Astrocyte of the cerebellum (primary cell): ENCODE measurements at regions not wholly inside any gene's neighbourhood (a gene's known extent, or its start where the extent isn't known, plus 50 kb on each side); places are given as distances from the start of the nearest gene placed in this dataset.
A peak's percentile ranks its signal among the peaks of the same experiment; 100 is the strongest.

ENCODE experiments used
- DNase-seq: peaks from one replicate; pipeline ENCODE4 v3.0.0-alpha.2; 2011; ENCODE audit warnings: low read depth
- H3K4me3 ChIP-seq: 2 replicates; pipeline ENCODE4 v1.5.1; 2011; ENCODE audit warnings: mild to moderate bottlenecking, low read depth, low read length, moderate library complexity
- in situ Hi-C: cut with HindIII; loops from 2 replicates; pipeline ENCODE4 v1.10.0; 2017; ENCODE audit warnings: low sequenced_read_pairs
- TF ChIP-seq, protein P1 (sequence below): IDR thresholded peaks from 2 replicates; pipeline ENCODE4 v1.5.1; 2012; ENCODE audit warnings: low read length, low read depth, moderate library complexity, mild to moderate bottlenecking; ENCODE audit errors: missing control alignments

DNA sequence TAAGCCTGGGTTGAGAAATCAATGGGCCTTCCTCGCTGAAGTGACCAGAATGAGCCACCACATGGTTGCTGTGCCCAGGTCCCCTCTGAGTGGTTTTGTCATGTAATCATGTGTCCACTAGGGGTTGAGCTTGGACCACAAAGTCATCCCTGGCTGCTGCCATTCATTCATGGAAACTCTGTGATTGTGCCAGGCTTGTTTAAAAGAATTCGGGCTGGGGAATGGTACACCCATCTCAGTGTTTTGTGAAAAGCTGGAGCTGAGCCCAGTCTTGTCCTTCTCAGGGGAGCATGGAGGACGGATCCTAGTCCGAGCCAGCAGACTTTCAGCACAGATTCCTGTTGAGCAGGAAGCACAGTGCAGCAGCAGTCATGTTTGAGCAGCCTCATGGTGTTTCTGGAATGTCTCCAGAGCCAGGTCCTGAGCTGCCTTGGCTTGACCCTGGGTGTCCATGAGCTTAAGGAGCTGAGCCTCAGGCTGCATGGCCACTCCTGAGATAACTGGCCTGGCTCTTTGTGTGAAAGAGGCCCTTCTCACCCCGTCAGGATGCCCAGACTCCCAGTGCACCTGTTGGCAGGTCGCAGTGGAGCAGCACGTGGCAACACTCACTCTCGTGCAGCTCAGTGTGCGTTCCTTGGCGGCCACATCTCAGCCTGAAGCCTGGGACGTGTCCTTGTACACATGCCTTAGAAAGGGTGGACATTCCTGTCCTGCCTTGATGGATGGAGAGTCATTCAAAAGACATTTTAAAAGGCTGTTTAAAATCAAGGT lies 260.3 kb upstream of the TPM1 start:
- H3K4me3 ChIP-seq: no peak overlapping the region
- TF ChIP-seq, protein P1, sequence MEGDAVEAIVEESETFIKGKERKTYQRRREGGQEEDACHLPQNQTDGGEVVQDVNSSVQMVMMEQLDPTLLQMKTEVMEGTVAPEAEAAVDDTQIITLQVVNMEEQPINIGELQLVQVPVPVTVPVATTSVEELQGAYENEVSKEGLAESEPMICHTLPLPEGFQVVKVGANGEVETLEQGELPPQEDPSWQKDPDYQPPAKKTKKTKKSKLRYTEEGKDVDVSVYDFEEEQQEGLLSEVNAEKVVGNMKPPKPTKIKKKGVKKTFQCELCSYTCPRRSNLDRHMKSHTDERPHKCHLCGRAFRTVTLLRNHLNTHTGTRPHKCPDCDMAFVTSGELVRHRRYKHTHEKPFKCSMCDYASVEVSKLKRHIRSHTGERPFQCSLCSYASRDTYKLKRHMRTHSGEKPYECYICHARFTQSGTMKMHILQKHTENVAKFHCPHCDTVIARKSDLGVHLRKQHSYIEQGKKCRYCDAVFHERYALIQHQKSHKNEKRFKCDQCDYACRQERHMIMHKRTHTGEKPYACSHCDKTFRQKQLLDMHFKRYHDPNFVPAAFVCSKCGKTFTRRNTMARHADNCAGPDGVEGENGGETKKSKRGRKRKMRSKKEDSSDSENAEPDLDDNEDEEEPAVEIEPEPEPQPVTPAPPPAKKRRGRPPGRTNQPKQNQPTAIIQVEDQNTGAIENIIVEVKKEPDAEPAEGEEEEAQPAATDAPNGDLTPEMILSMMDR: peak; percentile 70
- DNase-seq: peak; percentile 84
- in situ Hi-C loops: no loop called here

DNA sequence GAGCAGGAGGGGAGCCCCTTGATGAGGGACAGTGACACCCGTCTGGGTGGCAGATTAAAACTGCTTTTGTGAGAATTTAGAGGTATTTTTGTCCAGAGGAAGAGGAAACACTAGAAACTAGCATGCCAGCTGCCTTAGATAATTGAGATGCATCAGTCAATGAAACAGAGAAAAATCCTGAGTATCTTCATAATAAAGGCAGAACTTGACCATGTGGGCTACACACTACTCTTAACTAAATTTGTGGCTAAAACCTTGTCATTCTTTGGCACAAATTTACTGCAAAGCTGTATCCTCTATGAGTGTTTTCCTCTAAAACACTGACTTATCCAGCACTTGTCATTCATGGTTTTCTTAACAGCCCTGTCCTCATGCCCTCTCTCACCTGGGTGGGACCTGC lies 259.7 kb upstream of the TPM1 start:
- no peak overlapping the region for H3K4me3 ChIP-seq
- TF ChIP-seq, protein P1: no peak
- in situ Hi-C loops: no loop called here
- no peak for DNase-seq

DNA sequence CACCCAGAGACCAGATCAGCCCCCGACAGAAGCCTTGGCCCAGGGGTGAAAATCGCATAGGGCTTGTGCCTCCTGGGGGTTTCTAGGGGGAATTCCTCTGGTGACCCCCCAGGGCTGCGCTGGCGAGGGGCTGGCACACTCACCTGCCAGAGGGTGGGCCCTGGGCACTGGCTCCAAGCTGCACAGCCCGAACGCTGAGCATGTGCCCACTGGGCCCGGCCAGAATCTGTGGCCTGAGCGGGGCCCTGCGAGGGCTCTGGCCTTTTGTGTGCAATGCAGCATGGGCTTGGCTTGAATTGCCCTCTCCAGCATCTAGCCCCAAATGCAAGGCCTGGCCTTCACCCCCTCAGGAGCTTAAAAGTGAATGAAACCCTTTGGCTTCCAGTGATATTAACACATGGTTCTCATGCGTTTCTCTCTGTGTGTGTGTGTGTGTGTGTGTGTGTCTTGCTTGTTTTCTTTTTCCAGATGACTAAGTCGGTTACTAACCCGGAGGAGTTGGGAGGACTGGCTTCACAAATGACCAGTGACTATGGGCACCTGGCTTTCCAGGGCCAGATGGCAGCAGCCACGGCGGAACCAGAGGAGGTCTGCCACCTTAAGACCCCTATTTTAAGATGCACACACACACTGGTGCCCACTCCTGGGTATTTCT lies 259.1 kb upstream of the TPM1 start:
- H3K4me3 ChIP-seq: no peak overlapping the region
- TF ChIP-seq, protein P1: no peak
- DNase-seq: no peak
- in situ Hi-C loops: no loop called here

DNA sequence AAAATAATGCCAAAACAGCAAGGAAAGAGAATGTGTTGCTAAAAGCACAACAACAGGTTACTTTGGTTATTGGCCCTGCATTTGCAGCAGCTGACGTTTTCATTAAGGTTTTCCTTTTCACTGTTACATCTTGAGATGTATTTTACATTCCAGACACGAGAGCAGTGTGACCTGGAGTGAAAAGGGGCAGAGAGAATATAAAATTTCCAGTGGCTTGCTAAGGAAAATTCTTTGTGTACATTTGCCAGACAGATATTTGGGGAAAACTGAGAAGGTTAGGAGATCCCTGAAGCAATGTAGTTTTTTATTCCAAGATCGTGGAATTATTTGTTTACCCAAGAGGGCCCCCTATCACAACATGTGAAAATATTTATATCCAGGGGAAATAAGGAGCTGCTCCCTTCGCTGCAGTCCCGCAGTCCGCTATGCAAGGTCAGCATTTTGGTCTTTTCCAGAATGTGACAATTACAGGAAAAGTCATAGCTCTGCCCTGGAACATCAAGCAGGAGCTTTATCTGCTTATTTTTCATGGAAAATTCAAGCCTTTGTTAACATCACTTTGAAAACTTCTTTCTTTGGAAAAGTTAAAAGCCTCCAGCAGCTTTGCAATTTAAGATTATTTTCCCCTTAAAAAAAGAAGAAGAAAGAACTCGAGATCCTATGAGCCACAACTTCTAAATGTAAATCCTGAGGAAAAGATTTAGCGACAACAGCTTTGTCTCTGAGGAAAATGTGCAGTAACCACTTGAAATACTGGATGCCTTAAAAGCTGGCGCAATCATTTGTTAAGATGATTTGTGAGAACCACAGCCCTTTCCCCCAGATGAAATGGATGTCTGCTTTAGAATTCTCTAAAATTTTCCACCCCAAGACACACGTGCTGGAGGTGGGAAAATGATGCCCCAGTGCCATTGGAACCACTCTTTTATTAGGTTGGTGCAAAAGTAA lies 256.4 kb upstream of the TPM1 start:
- TF ChIP-seq, protein P1: no peak
- in situ Hi-C loops: no loop called here
- DNase-seq: no peak
- H3K4me3 ChIP-seq: no peak overlapping the region

DNA sequence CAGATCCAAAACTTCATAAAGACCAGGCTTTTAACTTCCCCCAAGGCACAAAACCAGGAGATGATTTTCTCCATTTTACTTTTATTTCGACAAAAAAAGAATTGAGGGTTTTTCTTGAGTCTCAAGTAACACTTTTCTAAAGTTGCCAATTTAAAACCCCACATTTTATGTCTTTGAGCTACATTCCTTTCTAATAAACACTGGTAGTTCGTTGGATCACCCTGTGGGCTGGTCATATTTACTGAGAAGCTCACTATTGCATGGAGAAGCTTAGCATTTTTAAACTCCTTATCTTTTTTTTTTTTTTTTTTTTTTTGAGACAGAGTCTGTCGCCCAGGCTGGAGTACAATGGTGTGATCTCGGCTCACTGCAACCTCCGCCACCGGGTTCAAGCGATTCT lies 255.1 kb upstream of the TPM1 start:
- TF ChIP-seq, protein P1: no peak
- no peak for DNase-seq
- H3K4me3 ChIP-seq: no peak overlapping the region
- in situ Hi-C loops: no loop called here

DNA sequence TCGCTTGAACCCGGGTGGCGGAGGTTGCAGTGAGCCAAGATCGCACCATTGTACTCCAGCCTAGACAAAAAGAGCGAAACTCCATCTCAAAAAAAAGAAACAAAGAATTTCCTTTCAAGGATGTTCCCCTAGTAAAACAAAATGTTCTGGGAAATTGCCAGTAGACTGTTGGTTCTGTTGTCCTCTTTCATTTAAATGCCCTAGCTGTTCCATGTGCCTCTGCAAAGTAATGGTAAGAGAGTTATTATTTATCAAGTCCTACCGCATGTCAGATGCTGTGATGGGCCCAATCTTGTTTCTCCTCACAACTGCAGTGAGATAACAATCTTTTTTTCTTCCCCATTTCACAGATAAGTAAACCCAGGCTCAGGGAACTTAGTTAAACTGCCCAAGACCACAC lies 254.3 kb upstream of the TPM1 start:
- in situ Hi-C loops: no loop called here
- no peak overlapping the region for H3K4me3 ChIP-seq
- TF ChIP-seq, protein P1: no peak
- DNase-seq: no peak
